DOHH2 (cell line): ENCODE measurements at regions not wholly inside any gene's neighbourhood (a gene's known extent, or its start where the extent isn't known, plus 50 kb on each side); places are given as distances from the start of the nearest gene placed in this dataset.

Source experiments
- H3F3A ChIP-seq: fragments of 200-600 bp; sonication (generic), shearing (Covaris generic); 2 replicates; pipeline ENCODE4 v1.6.0; 2016; ENCODE audit warnings: antibody characterized with exemption, mild to moderate bottlenecking; ENCODE audit not compliant: control insufficient read depth, insufficient read depth
- H3K27ac ChIP-seq: fragments of 200-600 bp; sonication (generic); 2 replicates; pipeline ENCODE4 v1.5.1; 2014; ENCODE audit warnings: low read depth, mild to moderate bottlenecking, low read length, moderate library complexity
- H3K27me3 ChIP-seq: fragments of 200-600 bp; sonication (generic); 2 replicates; pipeline ENCODE4 v1.6.1; 2014; ENCODE audit warnings: mild to moderate bottlenecking, low read length, mixed read lengths; ENCODE audit not compliant: control insufficient read depth
- H3K36me3 ChIP-seq: fragments of 200-600 bp; sonication (generic); 2 replicates; pipeline ENCODE4 v1.6.1; 2014; ENCODE audit warnings: mild to moderate bottlenecking, low read length, moderate library complexity, mixed read lengths; ENCODE audit not compliant: control insufficient read depth
- H3K4me1 ChIP-seq: fragments of 200-600 bp; sonication (generic); 2 replicates; pipeline ENCODE4 v1.6.1; 2014; ENCODE audit warnings: mild to moderate bottlenecking, low read length, mixed read lengths; ENCODE audit not compliant: control insufficient read depth
- H3K4me2 ChIP-seq: fragments of 200-600 bp; sonication (generic); 2 replicates; pipeline ENCODE4 v1.6.0; 2014; ENCODE audit warnings: mild to moderate bottlenecking, low read length, moderate library complexity
- H3K4me3 ChIP-seq: fragments of 200-600 bp; sonication (generic); 2 replicates; pipeline ENCODE4 v1.5.1; 2014; ENCODE audit warnings: mild to moderate bottlenecking, low read length, mixed read lengths
- H3K79me2 ChIP-seq: fragments of 200-600 bp; sonication (generic); 2 replicates; pipeline ENCODE4 v1.6.1; 2014; ENCODE audit warnings: mild to moderate bottlenecking, low read length, mixed read lengths; ENCODE audit not compliant: control insufficient read depth
- H3K9me2 ChIP-seq: fragments of 200-600 bp; sonication (generic); replicated peaks from 2 replicates; pipeline ENCODE4 v1.6.1; 2014; ENCODE audit warnings: mild to moderate bottlenecking, low read length, mixed read lengths; ENCODE audit not compliant: control insufficient read depth
- H3K9me3 ChIP-seq: fragments of 200-600 bp; sonication (generic); 2 replicates; pipeline ENCODE4 v1.6.1; 2014; ENCODE audit warnings: antibody characterized with exemption, low read length, mixed read lengths; ENCODE audit not compliant: control insufficient read depth, insufficient read depth
- H4K20me1 ChIP-seq: fragments of 200-600 bp; sonication (generic); 2 replicates; pipeline ENCODE4 v1.6.0; 2014; ENCODE audit warnings: low read depth, mild to moderate bottlenecking, antibody characterized with exemption, low read length, moderate library complexity; ENCODE audit not compliant: control insufficient read depth, insufficient read depth
- EZH2phosphoT487 ChIP-seq: fragments of 200-600 bp; sonication (generic); IDR thresholded peaks from 2 replicates; pipeline ENCODE4 v1.6.1; 2017; ENCODE audit warnings: borderline replicate concordance, mild to moderate bottlenecking, antibody characterized with exemption, low read length, moderate library complexity, mixed read lengths
- TF ChIP-seq, protein P1 (sequence below): fragments of 200-600 bp; sonication (generic); IDR thresholded peaks from one replicate; pipeline ENCODE4 v1.5.1; 2014; ENCODE audit warnings: antibody characterized with exemption, mild to moderate bottlenecking, low read depth, low read length; ENCODE audit not compliant: poor library complexity, severe bottlenecking

GRCh38 chr2:44075541-44075940 is 79.8 kb upstream of the LRPPRC start:
- Histone ChIP-seq H3K4me3 (no peak overlapping the region), H3K36me3 (no peaks in the 10 kb centered on the region), H3K4me2 (no peak overlapping the region), H3K79me2 (no peaks in the 10 kb centered on the region), H4K20me1 (no peaks in the 10 kb centered on the region), H3F3A (no peaks in the 10 kb centered on the region), H3K4me1 (no peaks in the 10 kb centered on the region), H3K9me2 (no peaks in the 10 kb centered on the region), H3K27me3 (peaks cover 4% of the 10 kb centered on the region; the same call in 1 of the 2 replicates), H3K27ac (no peak overlapping the region), H3K9me3 (no peaks in the 10 kb centered on the region)
- TF ChIP-seq, protein P1, sequence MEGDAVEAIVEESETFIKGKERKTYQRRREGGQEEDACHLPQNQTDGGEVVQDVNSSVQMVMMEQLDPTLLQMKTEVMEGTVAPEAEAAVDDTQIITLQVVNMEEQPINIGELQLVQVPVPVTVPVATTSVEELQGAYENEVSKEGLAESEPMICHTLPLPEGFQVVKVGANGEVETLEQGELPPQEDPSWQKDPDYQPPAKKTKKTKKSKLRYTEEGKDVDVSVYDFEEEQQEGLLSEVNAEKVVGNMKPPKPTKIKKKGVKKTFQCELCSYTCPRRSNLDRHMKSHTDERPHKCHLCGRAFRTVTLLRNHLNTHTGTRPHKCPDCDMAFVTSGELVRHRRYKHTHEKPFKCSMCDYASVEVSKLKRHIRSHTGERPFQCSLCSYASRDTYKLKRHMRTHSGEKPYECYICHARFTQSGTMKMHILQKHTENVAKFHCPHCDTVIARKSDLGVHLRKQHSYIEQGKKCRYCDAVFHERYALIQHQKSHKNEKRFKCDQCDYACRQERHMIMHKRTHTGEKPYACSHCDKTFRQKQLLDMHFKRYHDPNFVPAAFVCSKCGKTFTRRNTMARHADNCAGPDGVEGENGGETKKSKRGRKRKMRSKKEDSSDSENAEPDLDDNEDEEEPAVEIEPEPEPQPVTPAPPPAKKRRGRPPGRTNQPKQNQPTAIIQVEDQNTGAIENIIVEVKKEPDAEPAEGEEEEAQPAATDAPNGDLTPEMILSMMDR, result no peak
- TF ChIP-seq EZH2phosphoT487, result no peak

- no peaks in the 10 kb centered on the region for H4K20me1 ChIP-seq
- H3K27ac ChIP-seq, result no peak overlapping the region
- H3K4me1 ChIP-seq, result no peaks in the 10 kb centered on the region
- no peaks in the 10 kb centered on the region for H3K9me3 ChIP-seq
- H3F3A ChIP-seq, result no peaks in the 10 kb centered on the region
- H3K4me2 ChIP-seq, result no peak overlapping the region
- TF ChIP-seq EZH2phosphoT487, result no peak
- TF ChIP-seq, protein P1, result no peak
- no peaks in the 10 kb centered on the region for H3K36me3 ChIP-seq
- no peak overlapping the region for H3K4me3 ChIP-seq
- H3K9me2 ChIP-seq, result no peaks in the 10 kb centered on the region
- H3K79me2 ChIP-seq, result no peaks in the 10 kb centered on the region
- H3K27me3 ChIP-seq, result no peaks in the 10 kb centered on the region
Measured at GRCh38 chr2:44077942-44078511, 82.2 kb upstream of the LRPPRC start.

GRCh38 chr2:44079686-44080085 is 83.9 kb upstream of the LRPPRC start:
- Histone ChIP-seq H3K27me3 (no peaks in the 10 kb centered on the region), H3K36me3 (no peaks in the 10 kb centered on the region), H3K4me1 (no peaks in the 10 kb centered on the region), H3K4me2 (no peak overlapping the region), H3F3A (no peaks in the 10 kb centered on the region), H3K9me2 (no peaks in the 10 kb centered on the region), H3K79me2 (no peaks in the 10 kb centered on the region), H4K20me1 (no peaks in the 10 kb centered on the region), H3K27ac (no peak overlapping the region), H3K9me3 (no peaks in the 10 kb centered on the region), H3K4me3 (no peak overlapping the region)
- TF ChIP-seq EZH2phosphoT487, result no peak
- TF ChIP-seq, protein P1, result no peak
